Ishikawa (cell line): ENCODE measurements at regions not wholly inside any gene's neighbourhood (a gene's known extent, or its start where the extent isn't known, plus 50 kb on each side); places are given as distances from the start of the nearest gene placed in this dataset.

Source experiments
- CEBPB ChIP-seq: IDR thresholded peaks from 2 replicates; pipeline ENCODE4 v1.6.1; 2012
- CREB1 ChIP-seq: IDR thresholded peaks from 2 replicates; pipeline ENCODE4 v1.6.1; 2012; ENCODE audit warnings: low read depth
- EGR1 ChIP-seq: IDR thresholded peaks from 2 replicates; pipeline ENCODE4 v1.6.1; 2012
- EP300 ChIP-seq: IDR thresholded peaks from 2 replicates; pipeline ENCODE4 v1.6.1; 2012; ENCODE audit warnings: borderline replicate concordance
- FOXM1 ChIP-seq: IDR thresholded peaks from 2 replicates; pipeline ENCODE4 v1.6.1; 2012; ENCODE audit warnings: low read depth, borderline replicate concordance
- NFIC ChIP-seq: IDR thresholded peaks from 2 replicates; pipeline ENCODE4 v1.6.1; 2012
- RAD21 ChIP-seq: IDR thresholded peaks from 2 replicates; pipeline ENCODE4 v1.6.1; 2012; ENCODE audit warnings: low read depth
- REST ChIP-seq: IDR thresholded peaks from 2 replicates; pipeline ENCODE4 v1.6.1; 2012; ENCODE audit warnings: low read depth, mild to moderate bottlenecking
- TAF1 ChIP-seq: IDR thresholded peaks from 2 replicates; pipeline ENCODE4 v1.6.1; 2012; ENCODE audit warnings: low read depth, mild to moderate bottlenecking
- TCF12 ChIP-seq: IDR thresholded peaks from 2 replicates; pipeline ENCODE4 v1.6.1; 2012; ENCODE audit warnings: low read depth
- TEAD4 ChIP-seq: IDR thresholded peaks from 2 replicates; pipeline ENCODE4 v1.6.1; 2012
- YY1 ChIP-seq: IDR thresholded peaks from 2 replicates; pipeline ENCODE4 v1.6.1; 2012; ENCODE audit warnings: low read depth
- ZBTB7A ChIP-seq: IDR thresholded peaks from 2 replicates; pipeline ENCODE4 v1.6.1; 2012; ENCODE audit warnings: low read depth
- TF ChIP-seq, protein P1 (sequence below): IDR thresholded peaks from 2 replicates; pipeline ENCODE4 v1.6.1; 2012
- TF ChIP-seq, protein P2 (sequence below): IDR thresholded peaks from 2 replicates; pipeline ENCODE4 v1.6.1; 2012

GRCh38 chr17:74083321-74083720 lies 120.2 kb upstream of the RPL38 start:
- TF ChIP-seq EGR1 (no peak), NFIC (no peak), YY1 (no peak), TCF12 (no peak), ZBTB7A (no peak), TAF1 (no peak), REST (no peak), TEAD4 (no peak)
- TF ChIP-seq, protein P1, sequence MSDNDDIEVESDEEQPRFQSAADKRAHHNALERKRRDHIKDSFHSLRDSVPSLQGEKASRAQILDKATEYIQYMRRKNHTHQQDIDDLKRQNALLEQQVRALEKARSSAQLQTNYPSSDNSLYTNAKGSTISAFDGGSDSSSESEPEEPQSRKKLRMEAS: no peak

- TF ChIP-seq ZBTB7A (no peak), EGR1 (no peak), TCF12 (no peak), CREB1 (no peak), REST (no peak), TAF1 (no peak)
- TF ChIP-seq, protein P2, sequence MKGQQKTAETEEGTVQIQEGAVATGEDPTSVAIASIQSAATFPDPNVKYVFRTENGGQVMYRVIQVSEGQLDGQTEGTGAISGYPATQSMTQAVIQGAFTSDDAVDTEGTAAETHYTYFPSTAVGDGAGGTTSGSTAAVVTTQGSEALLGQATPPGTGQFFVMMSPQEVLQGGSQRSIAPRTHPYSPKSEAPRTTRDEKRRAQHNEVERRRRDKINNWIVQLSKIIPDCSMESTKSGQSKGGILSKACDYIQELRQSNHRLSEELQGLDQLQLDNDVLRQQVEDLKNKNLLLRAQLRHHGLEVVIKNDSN: no peak
- TF ChIP-seq, protein P1: no peak
Measured at GRCh38 chr17:74085434-74085833, 118.0 kb upstream of the RPL38 start.

DNA sequence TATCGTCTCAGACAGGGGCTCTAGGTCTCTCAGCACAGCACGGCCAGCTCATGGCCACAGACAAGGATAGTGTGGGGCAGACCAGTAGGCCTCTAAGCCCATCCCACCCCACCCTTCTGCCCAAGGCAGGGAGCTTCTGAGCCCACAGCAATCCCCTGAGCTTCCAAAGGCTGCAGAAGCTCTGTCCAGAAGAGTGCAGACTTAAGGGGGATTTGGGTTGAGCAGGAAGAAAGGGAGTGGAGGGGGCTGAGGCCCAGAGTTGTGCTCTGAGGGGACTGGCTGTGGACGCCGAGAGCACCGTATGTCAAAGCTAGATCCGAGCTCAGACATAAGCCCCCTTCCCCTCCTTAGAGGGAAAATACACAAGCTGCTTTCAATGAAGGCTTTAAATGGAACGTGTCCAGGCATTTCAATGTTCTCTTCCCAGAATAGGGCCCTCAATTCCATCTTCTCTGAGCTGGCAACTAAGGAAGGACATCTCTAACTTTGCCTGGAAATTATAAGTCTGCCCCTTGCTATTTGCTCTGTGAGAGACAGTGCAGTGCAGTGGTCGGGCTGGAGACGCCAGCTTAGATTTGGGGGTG lies 116.4 kb upstream of the RPL38 start:
- no peak for TF ChIP-seq CEBPB
- TF ChIP-seq TCF12: no peak
- TF ChIP-seq TAF1: no peak
- no peak for TF ChIP-seq YY1
- TF ChIP-seq TEAD4: no peak

GRCh38 chr17:74088285-74088933 lies 115.1 kb upstream of the RPL38 start:
- TF ChIP-seq REST: no peak
- TF ChIP-seq EP300: no peak
- TF ChIP-seq, protein P2: no peak
- TF ChIP-seq TAF1: no peak
- TF ChIP-seq, protein P1: no peak
- no peak for TF ChIP-seq CREB1
- no peak for TF ChIP-seq YY1

GRCh38 chr17:74088934-74089329 lies 114.5 kb upstream of the RPL38 start:
- no peak for TF ChIP-seq EP300
- TF ChIP-seq REST: no peak
- TF ChIP-seq NFIC: no peak
- TF ChIP-seq TEAD4: no peak
- no peak for TF ChIP-seq FOXM1
- TF ChIP-seq TCF12: no peak
- TF ChIP-seq RAD21: no peak
